Astrocyte of the cerebellum (primary cell): ENCODE measurements at regions not wholly inside any gene's neighbourhood (a gene's known extent, or its start where the extent isn't known, plus 50 kb on each side); places are given as distances from the start of the nearest gene placed in this dataset.
A peak's percentile ranks its signal among the peaks of the same experiment; 100 is the strongest.
"Not testable (repeated sequence)": the region's sequence is repeated elsewhere in the genome, so short reads cannot be mapped to it uniquely, and the experiment has no call there.

Experiments
- DNase-seq: peaks from one replicate; pipeline ENCODE4 v3.0.0-alpha.2; 2011; ENCODE audit warnings: low read depth
- H3K4me3 ChIP-seq: 2 replicates; pipeline ENCODE4 v1.5.1; 2011; ENCODE audit warnings: mild to moderate bottlenecking, low read depth, low read length, moderate library complexity
- CTCF ChIP-seq: IDR thresholded peaks from 2 replicates; pipeline ENCODE4 v1.5.1; 2012; ENCODE audit warnings: low read length, low read depth, moderate library complexity, mild to moderate bottlenecking; ENCODE audit errors: missing control alignments
- in situ Hi-C: cut with HindIII; loops from 2 replicates; pipeline ENCODE4 v1.10.0; 2017; ENCODE audit warnings: low sequenced_read_pairs

- no peak for DNase-seq
- TF ChIP-seq CTCF, result no peak
- in situ Hi-C loops, result no loop called here
- no peak overlapping the region for H3K4me3 ChIP-seq
Observed at GRCh38 chr3:154843647-154844046, 236.5 kb upstream of the MME start.

- no peak for TF ChIP-seq CTCF
- peak; percentile 13 for DNase-seq
- in situ Hi-C loops, result no loop called here
- no peak overlapping the region for H3K4me3 ChIP-seq
Observed at GRCh38 chr3:154842536-154842935, 237.6 kb upstream of the MME start.

- H3K4me3 ChIP-seq, result no peak overlapping the region
- DNase-seq, result no peak
- in situ Hi-C loops, result no loop called here
- no peak for TF ChIP-seq CTCF
Observed at GRCh38 chr3:154835639-154836038, 244.5 kb upstream of the MME start.

DNA sequence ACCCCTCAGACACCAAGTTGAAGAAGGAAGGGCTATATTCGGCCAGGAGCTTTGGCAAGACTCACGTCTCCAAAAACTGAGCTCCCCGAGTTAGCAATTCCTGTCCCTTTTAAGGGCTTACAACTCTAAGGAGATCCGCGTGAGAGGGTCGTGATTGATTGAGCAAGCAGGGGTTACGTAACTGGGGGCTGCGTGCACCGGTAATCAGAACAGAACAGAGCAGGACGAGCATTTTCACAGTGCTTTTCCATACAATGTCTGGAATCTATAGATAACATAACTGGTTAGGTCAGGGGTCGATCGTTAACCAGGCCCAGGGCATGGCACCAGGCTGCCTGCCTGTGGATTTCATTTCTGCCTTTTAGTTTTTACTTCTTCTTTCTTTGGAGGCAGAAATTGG is 245.3 kb upstream of the MME start:
- H3K4me3 ChIP-seq, DNase-seq, in situ Hi-C loops: not testable (repeated sequence)

- no peak overlapping the region for H3K4me3 ChIP-seq
- no peak for TF ChIP-seq CTCF
- no peak for DNase-seq
- in situ Hi-C loops, result no loop called here
Observed at GRCh38 chr3:154829929-154830328, 250.2 kb upstream of the MME start.

DNA sequence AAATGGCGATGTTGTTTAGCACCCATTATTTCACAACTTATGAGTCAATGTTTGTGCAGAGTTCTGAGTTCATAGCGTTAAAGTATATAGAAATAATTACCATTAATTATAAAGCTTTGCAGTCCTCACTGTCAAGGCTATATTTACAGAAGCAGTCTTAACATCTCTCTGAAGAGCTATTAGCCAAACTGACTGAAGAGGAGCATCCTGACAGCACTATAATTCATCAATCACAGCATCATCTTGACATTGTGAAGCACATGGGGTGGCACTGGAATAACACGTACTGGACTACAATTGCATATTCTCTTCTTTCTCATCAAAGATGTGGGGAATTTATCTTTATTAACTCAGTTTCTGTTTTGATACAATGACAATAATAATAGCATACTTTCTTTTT is 260.6 kb upstream of the MME start:
- in situ Hi-C loops, result no loop called here
- no peak overlapping the region for H3K4me3 ChIP-seq
- DNase-seq, result no peak
- no peak for TF ChIP-seq CTCF

DNA sequence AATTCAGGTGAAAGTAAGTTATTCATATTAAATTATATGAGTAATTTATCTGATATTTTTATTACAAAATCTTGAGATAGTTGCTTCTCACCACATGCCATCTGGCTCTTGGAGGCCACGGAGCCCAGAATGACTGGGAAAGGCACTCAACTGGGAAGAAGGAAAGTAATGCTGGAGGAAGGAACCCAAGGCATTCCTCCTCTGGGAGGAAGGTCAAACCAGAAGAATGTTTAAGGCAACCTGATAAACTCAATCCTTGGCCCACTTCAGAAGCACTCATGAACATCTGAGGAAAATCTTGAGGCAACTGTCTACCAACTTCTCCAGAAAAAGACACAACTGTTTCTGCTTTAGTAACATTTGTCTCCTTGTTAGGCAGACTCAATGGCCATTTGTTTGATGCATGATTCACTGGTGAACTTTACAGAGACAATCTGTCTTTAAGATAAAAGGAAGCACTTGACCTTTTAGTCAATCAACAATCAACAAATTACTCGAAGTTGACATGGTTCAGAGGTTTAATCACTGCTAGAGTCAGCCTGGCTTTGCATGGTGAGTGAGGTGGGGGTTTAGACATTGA is 261.4 kb upstream of the MME start:
- no peak for DNase-seq
- TF ChIP-seq CTCF, result no peak
- in situ Hi-C loops, result no loop called here
- H3K4me3 ChIP-seq, result no peak overlapping the region

DNA sequence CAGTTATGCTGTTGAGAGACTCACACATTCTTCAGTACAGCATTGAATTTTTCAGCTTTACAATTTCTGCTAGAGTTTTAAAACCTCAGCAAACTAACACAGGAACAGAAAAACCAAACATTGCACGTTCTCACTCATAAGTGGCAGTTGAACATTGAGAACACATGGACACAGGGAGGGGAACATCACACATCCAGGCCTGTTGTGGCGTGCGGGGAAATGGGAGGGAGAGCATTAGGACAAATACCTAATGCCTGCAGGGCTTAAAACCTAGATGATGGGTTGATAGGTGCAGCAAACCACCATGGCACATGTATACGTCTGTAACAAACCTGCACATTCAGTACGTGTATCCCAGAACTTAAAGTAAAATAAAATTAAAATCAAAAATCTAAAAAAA is 270.1 kb upstream of the MME start:
- DNase-seq, H3K4me3 ChIP-seq, in situ Hi-C loops: not testable (repeated sequence)
